Activated CD8-positive, alpha-beta memory T cell treated with anti-CD3 and anti-CD28 coated beads, Interleukin-2, amount 10 ng/mL, durations not matched to agents 7 days and 5 days (primary cell): ENCODE measurements at regions not wholly inside any gene's neighbourhood (a gene's known extent, or its start where the extent isn't known, plus 50 kb on each side); places are given as distances from the start of the nearest gene placed in this dataset.

ENCODE experiments used
- ATAC-seq: fragments of 150-1000 bp; cut with Tn5 transposase; one replicate; pipeline ENCODE4 v1.10.0; 2021; ENCODE audit warnings: moderate library complexity
- CTCF ChIA-PET: fragments of 350-600 bp; sonication (Branson Sonifier 250); formaldehyde crosslinking; loops from one replicate; lab custom pipeline; 2021; ENCODE audit warnings: antibody characterized with exemption; lab: Charles Lee
- DNase-seq: peaks from one replicate; pipeline ENCODE4 v3.0.0-alpha.2; 2020
- H3K27ac Mint-ChIP-seq: one replicate; pipeline ENCODE4 v1.8.0; 2021; ENCODE audit warnings: mild to moderate bottlenecking, mixed read lengths
- H3K27me3 Mint-ChIP-seq: one replicate; pipeline ENCODE4 v1.8.0; 2021; ENCODE audit warnings: mixed read lengths
- H3K36me3 Mint-ChIP-seq: one replicate; pipeline ENCODE4 v1.8.0; 2021; ENCODE audit warnings: mild to moderate bottlenecking, mixed read lengths
- H3K4me1 Mint-ChIP-seq: one replicate; pipeline ENCODE4 v1.8.0; 2021; ENCODE audit warnings: mixed read lengths
- H3K4me3 Mint-ChIP-seq: one replicate; pipeline ENCODE4 v1.8.0; 2021; ENCODE audit warnings: mild to moderate bottlenecking, moderate library complexity, mixed read lengths
- H3K9me3 Mint-ChIP-seq: one replicate; pipeline ENCODE4 v1.8.0; 2022; ENCODE audit warnings: low read depth, mixed read lengths

GRCh38 chr22:47457509-47458300 is 695.3 kb downstream of the TBC1D22A start:
- CTCF ChIA-PET, result no interaction called here
- Mint-ChIP-seq H3K9me3 (peaks cover 4% of the 10 kb centered on the region), H3K27ac (no peak overlapping the region), H3K27me3 (no peaks in the 10 kb centered on the region), H3K4me3 (no peak overlapping the region), H3K4me1 (no peaks in the 10 kb centered on the region), H3K36me3 (no peaks in the 10 kb centered on the region)
- no peak for DNase-seq
- ATAC-seq, result no peak

- Mint-ChIP-seq H3K4me1 (no peaks in the 10 kb centered on the region), H3K27me3 (no peaks in the 10 kb centered on the region), H3K9me3 (peaks cover 5% of the 10 kb centered on the region), H3K27ac (no peak overlapping the region), H3K36me3 (no peaks in the 10 kb centered on the region), H3K4me3 (no peak overlapping the region)
- ATAC-seq, result no peak
- CTCF ChIA-PET, result no interaction called here
- DNase-seq, result no peak
These were observed 694.6 kb downstream of the TBC1D22A start for GRCh38 chr22:47457021-47457420.

GRCh38 chr22:47456031-47456430 is 693.6 kb downstream of the TBC1D22A start:
- no peaks in the 10 kb centered on the region for H3K27me3 Mint-ChIP-seq
- H3K4me1 Mint-ChIP-seq, result no peaks in the 10 kb centered on the region
- H3K9me3 Mint-ChIP-seq, result peaks cover 5% of the 10 kb centered on the region
- no peaks in the 10 kb centered on the region for H3K36me3 Mint-ChIP-seq
- no peak overlapping the region for H3K27ac Mint-ChIP-seq
- ATAC-seq (no peak), DNase-seq (no peak)
- CTCF ChIA-PET, result no interaction called here
- no peak overlapping the region for H3K4me3 Mint-ChIP-seq

- Mint-ChIP-seq H3K27me3 (no peaks in the 10 kb centered on the region), H3K4me1 (no peaks in the 10 kb centered on the region), H3K36me3 (no peaks in the 10 kb centered on the region), H3K27ac (no peak overlapping the region), H3K9me3 (peaks cover 5% of the 10 kb centered on the region), H3K4me3 (no peak overlapping the region)
- DNase-seq (no peak), ATAC-seq (no peak)
- CTCF ChIA-PET, result no interaction called here
These were observed 690.6 kb downstream of the TBC1D22A start for GRCh38 chr22:47453049-47453448.

- no peak overlapping the region for H3K4me3 Mint-ChIP-seq
- no peaks in the 10 kb centered on the region for H3K27me3 Mint-ChIP-seq
- CTCF ChIA-PET, result no interaction called here
- peaks cover 5% of the 10 kb centered on the region for H3K9me3 Mint-ChIP-seq
- no peaks in the 10 kb centered on the region for H3K4me1 Mint-ChIP-seq
- H3K36me3 Mint-ChIP-seq, result no peaks in the 10 kb centered on the region
- no peak for ATAC-seq
- DNase-seq, result no peak
- H3K27ac Mint-ChIP-seq, result no peak overlapping the region
These were observed 689.7 kb downstream of the TBC1D22A start for GRCh38 chr22:47452184-47452583.

- Mint-ChIP-seq H3K27ac (no peak overlapping the region), H3K27me3 (no peaks in the 10 kb centered on the region), H3K4me3 (no peak overlapping the region), H3K9me3 (peaks cover 5% of the 10 kb centered on the region), H3K4me1 (no peaks in the 10 kb centered on the region), H3K36me3 (no peaks in the 10 kb centered on the region)
- ATAC-seq (no peak), DNase-seq (no peak)
- CTCF ChIA-PET, result no interaction called here
These were observed 688.5 kb downstream of the TBC1D22A start for GRCh38 chr22:47450876-47451475.

GRCh38 chr22:47449508-47450270 is 687.2 kb downstream of the TBC1D22A start:
- ATAC-seq (no peak), DNase-seq (no peak)
- Mint-ChIP-seq H3K36me3 (peaks cover 3% of the 10 kb centered on the region), H3K4me1 (no peaks in the 10 kb centered on the region), H3K27me3 (no peaks in the 10 kb centered on the region), H3K9me3 (peaks cover 11% of the 10 kb centered on the region), H3K4me3 (no peak overlapping the region), H3K27ac (no peak overlapping the region)
- CTCF ChIA-PET, result no interaction called here

GRCh38 chr22:47448231-47449223 is 686.1 kb downstream of the TBC1D22A start:
- Mint-ChIP-seq H3K27me3 (no peaks in the 10 kb centered on the region), H3K36me3 (peaks cover 3% of the 10 kb centered on the region), H3K9me3 (peaks cover 9% of the 10 kb centered on the region), H3K4me1 (no peaks in the 10 kb centered on the region), H3K4me3 (no peak overlapping the region), H3K27ac (no peak overlapping the region)
- DNase-seq (no peak), ATAC-seq (no peak)
- CTCF ChIA-PET, result no interaction called here

GRCh38 chr22:47446821-47447810 is 684.7 kb downstream of the TBC1D22A start:
- CTCF ChIA-PET, result no interaction called here
- no peak overlapping the region for H3K4me3 Mint-ChIP-seq
- H3K9me3 Mint-ChIP-seq, result peaks cover 13% of the 10 kb centered on the region
- peaks cover 3% of the 10 kb centered on the region for H3K36me3 Mint-ChIP-seq
- H3K4me1 Mint-ChIP-seq, result no peaks in the 10 kb centered on the region
- no peak for DNase-seq
- ATAC-seq, result no peak
- H3K27ac Mint-ChIP-seq, result no peak overlapping the region
- H3K27me3 Mint-ChIP-seq, result no peaks in the 10 kb centered on the region

- Mint-ChIP-seq H3K36me3 (peaks cover 3% of the 10 kb centered on the region), H3K27me3 (no peaks in the 10 kb centered on the region), H3K9me3 (peaks cover 13% of the 10 kb centered on the region), H3K4me3 (no peak overlapping the region), H3K27ac (no peak overlapping the region), H3K4me1 (no peaks in the 10 kb centered on the region)
- DNase-seq, result no peak
- no peak for ATAC-seq
- CTCF ChIA-PET, result no interaction called here
These were observed 683.9 kb downstream of the TBC1D22A start for GRCh38 chr22:47446331-47446730.

GRCh38 chr22:47445716-47446290 is 683.4 kb downstream of the TBC1D22A start:
- Mint-ChIP-seq H3K4me1 (no peaks in the 10 kb centered on the region), H3K27ac (no peak overlapping the region), H3K36me3 (peaks cover 3% of the 10 kb centered on the region), H3K27me3 (no peaks in the 10 kb centered on the region), H3K4me3 (no peak overlapping the region), H3K9me3 (peaks cover 13% of the 10 kb centered on the region)
- ATAC-seq (no peak), DNase-seq (no peak)
- CTCF ChIA-PET, result no interaction called here

- no peak for ATAC-seq
- Mint-ChIP-seq H3K36me3 (peaks cover 3% of the 10 kb centered on the region), H3K27me3 (no peaks in the 10 kb centered on the region), H3K4me1 (no peaks in the 10 kb centered on the region), H3K27ac (no peak overlapping the region), H3K9me3 (peaks cover 13% of the 10 kb centered on the region), H3K4me3 (no peak overlapping the region)
- DNase-seq, result no peak
- CTCF ChIA-PET, result no interaction called here
These were observed 682.8 kb downstream of the TBC1D22A start for GRCh38 chr22:47445212-47445611.
